Panc1 (cell line): ENCODE measurements at regions not wholly inside any gene's neighbourhood (a gene's known extent, or its start where the extent isn't known, plus 50 kb on each side); places are given as distances from the start of the nearest gene placed in this dataset.

Experiments
- ATAC-seq: fragments of 200-7000 bp; cut with Tn5 transposase; 2 replicates; pipeline ENCODE4 v1.9.1; 2020; ENCODE audit warnings: mild to moderate bottlenecking, moderate library complexity
- BruUV-seq: library from RNA; stranded (reverse); fragments of 400-500 nt; replicated peaks from 2 replicates; lab custom pipeline; 2021; lab: Mats Ljungman, UMichigan
- CTCF ChIA-PET: fragments of 300-600 bp; sonication (Branson Sonifier 250); formaldehyde crosslinking; loops from one replicate; lab custom pipeline; 2022; ENCODE audit warnings: antibody characterized with exemption; lab: Charles Lee
- POLR2A ChIA-PET: fragments of 300-600 bp; sonication (Branson Sonifier 250); formaldehyde crosslinking; loops from one replicate; lab custom pipeline; 2022; ENCODE audit warnings: antibody characterized with exemption; lab: Charles Lee
- DNase-seq: peaks from one replicate; pipeline ENCODE4 v3.0.0-alpha.2; 2010; ENCODE audit warnings: low read depth, low spot score
- H3K27ac ChIP-seq: 2 replicates; pipeline ENCODE4 v1.5.1; 2011; ENCODE audit warnings: mild to moderate bottlenecking, low read length, inconsistent platforms
- H3K27me3 ChIP-seq: fragments of 200-500 bp; sonication (Bioruptor generic); 2 replicates; pipeline ENCODE4 v1.6.0; 2014; ENCODE audit warnings: low read length, inconsistent platforms; ENCODE audit not compliant: control insufficient read depth, insufficient read depth
- H3K36me3 ChIP-seq: fragments of 200-500 bp; sonication (Bioruptor generic); 2 replicates; pipeline ENCODE4 v1.5.1; 2014; ENCODE audit warnings: inconsistent platforms, mild to moderate bottlenecking, low read length, moderate library complexity; ENCODE audit not compliant: control insufficient read depth, insufficient read depth
- H3K4me1 ChIP-seq: 2 replicates; pipeline ENCODE4 v1.5.1; 2011; ENCODE audit warnings: inconsistent platforms, mild to moderate bottlenecking, low read length, moderate library complexity; ENCODE audit not compliant: control insufficient read depth, insufficient read depth
- H3K4me3 ChIP-seq, 2 experiments: 2 replicates each; pipeline ENCODE4 v1.5.1; 2011 to 2012; ENCODE audit warnings: low read depth in 2 of 2, low read length in 2 of 2, mild to moderate bottlenecking in 2 of 2, inconsistent platforms in 1 of 2, moderate library complexity in 1 of 2
- H3K9me3 ChIP-seq: fragments of 200-500 bp; sonication (Bioruptor generic); 2 replicates; pipeline ENCODE4 v1.5.1; 2014; ENCODE audit warnings: low read depth, mild to moderate bottlenecking, inconsistent platforms, low read length, moderate library complexity; ENCODE audit not compliant: control insufficient read depth, insufficient read depth
- POLR2AphosphoS5 ChIP-seq: IDR thresholded peaks from 2 replicates; pipeline ENCODE4 v1.6.1; 2012; ENCODE audit warnings: mild to moderate bottlenecking, low read depth, low read length, moderate library complexity
- SIN3A ChIP-seq: IDR thresholded peaks from 2 replicates; pipeline ENCODE4 v1.6.1; 2012; ENCODE audit warnings: low read depth, mild to moderate bottlenecking, low read length, moderate library complexity, borderline replicate concordance; ENCODE audit not compliant: insufficient read depth
- TCF7L2 ChIP-seq: IDR thresholded peaks from 2 replicates; pipeline ENCODE4 v1.6.1; 2011; ENCODE audit warnings: mild to moderate bottlenecking, low read depth, low read length, inconsistent platforms
- in situ Hi-C: cut with HindIII; loops from 2 replicates; pipeline ENCODE4 v1.10.0; 2016; ENCODE audit warnings: low sequenced_read_pairs, low pct_unique_long_range_greater_than_20kb
- intact Hi-C: fragments of 100-400 bp; cut with micrococcal nuclease; formaldehyde crosslinking; loops from one replicate; pipeline ENCODE4 v1.10.0; 2022; ENCODE audit not compliant: unreplicated experiment
- TF ChIP-seq, protein P1 (sequence below), 2 experiments: IDR thresholded peaks; 2 replicates each; pipeline ENCODE4 v1.6.1; 2011 to 2012; ENCODE audit warnings: low read depth in 2 of 2, control low read depth in 1 of 2, low read length in 1 of 2, mild to moderate bottlenecking in 1 of 2, moderate library complexity in 1 of 2; ENCODE audit not compliant: insufficient read depth in 1 of 2
- TF ChIP-seq, protein P2 (sequence below): fragments of 450-650 bp; IDR thresholded peaks from 2 replicates; pipeline ENCODE4 v1.5.1; 2017; ENCODE audit warnings: mild to moderate bottlenecking

GRCh38 chr6:12493446-12493845 lies 203.3 kb downstream of the EDN1 start:
- Histone ChIP-seq H3K27me3 (no peaks in the 10 kb centered on the region), H3K36me3 (no peaks in the 10 kb centered on the region), H3K27ac (peak overlapping the region; percentile 2; the same call in 1 of the 2 replicates), H3K9me3 (no peaks in the 10 kb centered on the region), H3K4me1 (no peaks in the 10 kb centered on the region; the same call in 1 of the 2 replicates), H3K4me3 (no peak overlapping the region)
- TF ChIP-seq POLR2AphosphoS5, result no peak
- TF ChIP-seq, protein P1, sequence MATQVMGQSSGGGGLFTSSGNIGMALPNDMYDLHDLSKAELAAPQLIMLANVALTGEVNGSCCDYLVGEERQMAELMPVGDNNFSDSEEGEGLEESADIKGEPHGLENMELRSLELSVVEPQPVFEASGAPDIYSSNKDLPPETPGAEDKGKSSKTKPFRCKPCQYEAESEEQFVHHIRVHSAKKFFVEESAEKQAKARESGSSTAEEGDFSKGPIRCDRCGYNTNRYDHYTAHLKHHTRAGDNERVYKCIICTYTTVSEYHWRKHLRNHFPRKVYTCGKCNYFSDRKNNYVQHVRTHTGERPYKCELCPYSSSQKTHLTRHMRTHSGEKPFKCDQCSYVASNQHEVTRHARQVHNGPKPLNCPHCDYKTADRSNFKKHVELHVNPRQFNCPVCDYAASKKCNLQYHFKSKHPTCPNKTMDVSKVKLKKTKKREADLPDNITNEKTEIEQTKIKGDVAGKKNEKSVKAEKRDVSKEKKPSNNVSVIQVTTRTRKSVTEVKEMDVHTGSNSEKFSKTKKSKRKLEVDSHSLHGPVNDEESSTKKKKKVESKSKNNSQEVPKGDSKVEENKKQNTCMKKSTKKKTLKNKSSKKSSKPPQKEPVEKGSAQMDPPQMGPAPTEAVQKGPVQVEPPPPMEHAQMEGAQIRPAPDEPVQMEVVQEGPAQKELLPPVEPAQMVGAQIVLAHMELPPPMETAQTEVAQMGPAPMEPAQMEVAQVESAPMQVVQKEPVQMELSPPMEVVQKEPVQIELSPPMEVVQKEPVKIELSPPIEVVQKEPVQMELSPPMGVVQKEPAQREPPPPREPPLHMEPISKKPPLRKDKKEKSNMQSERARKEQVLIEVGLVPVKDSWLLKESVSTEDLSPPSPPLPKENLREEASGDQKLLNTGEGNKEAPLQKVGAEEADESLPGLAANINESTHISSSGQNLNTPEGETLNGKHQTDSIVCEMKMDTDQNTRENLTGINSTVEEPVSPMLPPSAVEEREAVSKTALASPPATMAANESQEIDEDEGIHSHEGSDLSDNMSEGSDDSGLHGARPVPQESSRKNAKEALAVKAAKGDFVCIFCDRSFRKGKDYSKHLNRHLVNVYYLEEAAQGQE (IDR thresholded peaks at IDR 0.05; ENCODE audit: insufficient read depth in 1 of 2, low read depth in 2 of 2, low read length in 1 of 2), result no peak
- TF ChIP-seq, protein P2, sequence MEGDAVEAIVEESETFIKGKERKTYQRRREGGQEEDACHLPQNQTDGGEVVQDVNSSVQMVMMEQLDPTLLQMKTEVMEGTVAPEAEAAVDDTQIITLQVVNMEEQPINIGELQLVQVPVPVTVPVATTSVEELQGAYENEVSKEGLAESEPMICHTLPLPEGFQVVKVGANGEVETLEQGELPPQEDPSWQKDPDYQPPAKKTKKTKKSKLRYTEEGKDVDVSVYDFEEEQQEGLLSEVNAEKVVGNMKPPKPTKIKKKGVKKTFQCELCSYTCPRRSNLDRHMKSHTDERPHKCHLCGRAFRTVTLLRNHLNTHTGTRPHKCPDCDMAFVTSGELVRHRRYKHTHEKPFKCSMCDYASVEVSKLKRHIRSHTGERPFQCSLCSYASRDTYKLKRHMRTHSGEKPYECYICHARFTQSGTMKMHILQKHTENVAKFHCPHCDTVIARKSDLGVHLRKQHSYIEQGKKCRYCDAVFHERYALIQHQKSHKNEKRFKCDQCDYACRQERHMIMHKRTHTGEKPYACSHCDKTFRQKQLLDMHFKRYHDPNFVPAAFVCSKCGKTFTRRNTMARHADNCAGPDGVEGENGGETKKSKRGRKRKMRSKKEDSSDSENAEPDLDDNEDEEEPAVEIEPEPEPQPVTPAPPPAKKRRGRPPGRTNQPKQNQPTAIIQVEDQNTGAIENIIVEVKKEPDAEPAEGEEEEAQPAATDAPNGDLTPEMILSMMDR, result no peak
- no peak for TF ChIP-seq TCF7L2
- no peak for TF ChIP-seq SIN3A
- DNase-seq (no peak), ATAC-seq (no peak)
- ChIA-PET CTCF (no interaction called here), POLR2A (no interaction called here)
- in situ Hi-C loops (no loop called here), intact Hi-C loops (loop anchor here (10.0 kb wide), 2 partner anchors 111 to 179 kb away; no protein-coding TSS in a partner anchor)
- no TSS peak for BruUV-seq

DNA sequence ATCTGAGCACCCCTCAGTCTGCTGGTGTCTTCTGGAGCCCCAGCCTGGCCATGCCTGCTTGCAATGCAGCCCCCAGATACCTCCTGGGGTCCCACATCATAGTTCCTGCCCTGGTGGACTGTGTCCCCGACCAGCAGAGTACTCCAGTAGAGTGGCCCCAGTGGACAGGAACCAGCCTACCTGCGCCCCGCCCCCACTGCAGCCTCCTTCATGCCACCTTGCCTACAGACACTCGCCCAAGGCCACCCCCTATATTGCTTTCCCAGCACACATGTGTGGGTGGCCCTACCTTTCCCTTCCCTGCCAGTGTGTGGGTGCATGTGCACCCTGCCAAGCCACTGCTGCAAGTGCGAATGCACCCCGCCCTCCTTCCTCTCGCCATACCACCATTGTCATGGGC lies 204.0 kb downstream of the EDN1 start:
- ATAC-seq, result no peak
- DNase-seq, result no peak
- ChIA-PET CTCF (no interaction called here), POLR2A (no interaction called here)
- H3K9me3 ChIP-seq, result no peaks in the 10 kb centered on the region
- in situ Hi-C loops (no loop called here), intact Hi-C loops (loop anchor here (10.0 kb wide), 2 partner anchors 111 to 179 kb away; no protein-coding TSS in a partner anchor)
- H3K4me3 ChIP-seq, result no peak overlapping the region
- BruUV-seq, result no TSS peak
- no peaks in the 10 kb centered on the region for H3K27me3 ChIP-seq
- TF ChIP-seq, protein P2, result no peak
- TF ChIP-seq TCF7L2 (no peak), SIN3A (no peak), POLR2AphosphoS5 (no peak)
- TF ChIP-seq, protein P1 (IDR thresholded peaks at IDR 0.05; ENCODE audit: insufficient read depth in 1 of 2, low read depth in 2 of 2, low read length in 1 of 2), result no peak
- H3K4me1 ChIP-seq, result no peaks in the 10 kb centered on the region; the same call in 1 of the 2 replicates
- H3K36me3 ChIP-seq, result no peaks in the 10 kb centered on the region
- no peak overlapping the region for H3K27ac ChIP-seq
